Retina (tissue), 1 donor: ENCODE measurements at regions not wholly inside any gene's neighbourhood (a gene's known extent, or its start where the extent isn't known, plus 50 kb on each side); places are given as distances from the start of the nearest gene placed in this dataset.
"Not testable (repeated sequence)": the region's sequence is repeated elsewhere in the genome, so short reads cannot be mapped to it uniquely, and the experiment has no call there.

ENCODE experiments used
- DNase-seq: peaks from one replicate; pipeline ENCODE4 v3.0.0-alpha.2; 2016

DNA sequence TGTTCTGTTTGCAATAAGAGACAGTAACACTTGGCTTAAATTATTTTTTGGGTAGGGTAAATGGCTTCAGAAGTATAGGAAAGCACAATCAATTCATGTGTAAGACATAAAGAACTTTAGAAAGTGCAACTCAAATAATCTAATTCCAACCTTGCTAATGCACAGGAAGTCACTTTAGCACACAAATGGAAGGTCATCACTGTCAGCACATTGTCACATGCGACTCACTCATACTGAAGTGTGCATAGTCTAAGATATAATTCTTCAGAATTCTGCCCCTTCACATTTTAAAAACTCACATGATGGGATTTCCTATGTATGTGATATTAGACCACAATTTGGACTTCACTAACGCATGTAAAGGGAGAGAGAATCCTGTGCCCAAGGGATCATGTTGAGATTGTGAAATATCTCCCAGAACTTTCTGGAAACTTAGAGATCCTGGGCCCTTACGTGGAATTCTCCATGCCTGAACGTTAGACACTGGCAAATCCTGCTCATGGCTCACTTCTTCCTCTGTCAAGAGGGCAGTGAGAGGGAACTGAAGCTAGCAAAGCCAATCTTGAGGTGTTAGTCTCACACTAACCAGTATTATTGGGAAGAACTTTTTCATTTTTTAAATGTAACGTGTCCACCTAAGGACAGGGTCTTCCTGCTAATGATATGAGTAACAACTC lies 403.2 kb upstream of the PTGER4 start:
- no peak for DNase-seq

DNA sequence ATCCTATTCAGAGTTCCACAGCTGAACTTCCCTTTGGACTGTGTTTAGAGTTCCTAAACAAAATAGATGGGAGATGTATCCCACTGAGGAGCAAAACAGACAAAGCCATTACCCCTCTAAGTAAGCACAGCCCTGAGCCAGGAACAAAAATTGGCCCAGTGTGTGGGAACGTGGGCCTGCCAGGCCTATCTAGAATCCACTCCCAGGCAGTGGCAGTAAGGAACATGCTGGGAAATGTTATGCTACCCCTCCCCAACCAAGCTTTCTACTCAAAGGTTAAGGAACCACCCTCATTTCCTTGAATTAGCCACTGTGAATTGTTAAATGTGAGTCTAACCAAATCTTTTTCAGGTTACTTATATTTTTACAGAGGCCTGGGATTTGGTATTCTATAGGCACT lies 405.1 kb upstream of the PTGER4 start:
- DNase-seq = no peak

DNA sequence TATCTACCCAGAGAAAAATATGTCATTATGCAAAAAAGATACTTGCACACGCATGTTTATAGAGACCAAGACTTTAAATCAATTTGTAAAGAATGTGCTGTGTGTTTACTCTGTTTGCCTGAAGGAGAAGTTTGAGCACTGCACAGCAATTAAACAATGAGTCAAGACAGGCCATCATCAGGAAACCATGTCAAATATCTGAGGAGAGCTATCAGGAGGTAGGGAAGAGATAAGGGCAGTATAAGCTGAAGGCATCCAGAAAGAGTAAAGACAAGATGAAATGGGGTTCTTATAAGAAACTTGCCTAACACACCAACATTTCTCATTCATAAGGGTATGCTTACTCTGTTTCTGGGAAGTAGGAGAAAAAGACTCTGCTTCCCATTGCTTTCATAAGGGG lies 405.8 kb upstream of the PTGER4 start:
- no peak for DNase-seq

DNA sequence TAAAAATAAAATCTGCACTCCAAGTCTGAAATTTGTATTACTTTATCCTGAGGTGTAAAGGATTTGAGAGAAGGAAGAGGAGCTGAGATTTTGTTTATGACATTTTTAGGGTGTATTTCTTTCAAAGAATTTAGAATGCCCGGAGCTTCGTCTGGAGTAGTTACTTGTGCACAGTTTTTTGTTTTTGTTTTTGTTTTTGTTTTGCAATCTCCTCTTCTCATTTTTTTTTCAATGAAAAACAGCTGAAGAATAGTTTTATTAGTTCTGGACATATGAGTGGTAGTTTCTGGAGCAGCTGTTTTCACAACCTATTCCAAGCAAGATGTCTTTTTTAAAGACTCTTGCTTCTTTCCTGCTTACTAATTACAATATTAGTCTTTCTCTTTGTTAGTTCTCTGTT lies 408.2 kb upstream of the PTGER4 start:
- DNase-seq = no peak

DNA sequence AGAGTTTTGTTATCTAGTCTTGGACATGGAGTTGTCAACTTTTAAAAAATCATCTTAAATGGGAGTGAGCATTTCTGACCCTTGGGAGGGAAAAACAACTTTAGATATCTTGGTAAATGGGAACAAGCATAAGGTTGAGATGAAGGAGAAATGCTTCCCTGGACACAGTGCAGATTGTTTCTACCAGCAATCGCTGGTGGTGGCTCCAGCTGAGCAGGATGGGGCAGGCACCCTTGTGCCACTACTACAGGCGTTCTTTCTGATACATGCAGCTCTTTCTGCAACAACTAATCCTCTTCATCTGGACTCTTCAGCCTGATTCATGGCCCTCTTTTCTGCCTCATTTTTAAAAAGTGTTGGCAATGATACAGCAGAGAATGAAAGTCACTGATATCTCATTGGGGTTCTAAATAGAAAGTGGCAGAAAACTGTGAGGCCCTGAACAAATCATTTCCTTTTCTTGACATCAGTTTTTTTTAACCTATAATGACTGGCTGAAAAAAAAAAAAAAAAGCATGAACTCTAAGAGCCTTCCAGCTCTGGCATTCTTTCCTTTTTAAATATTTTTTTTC lies 409.4 kb upstream of the PTGER4 start:
- no peak for DNase-seq

DNA sequence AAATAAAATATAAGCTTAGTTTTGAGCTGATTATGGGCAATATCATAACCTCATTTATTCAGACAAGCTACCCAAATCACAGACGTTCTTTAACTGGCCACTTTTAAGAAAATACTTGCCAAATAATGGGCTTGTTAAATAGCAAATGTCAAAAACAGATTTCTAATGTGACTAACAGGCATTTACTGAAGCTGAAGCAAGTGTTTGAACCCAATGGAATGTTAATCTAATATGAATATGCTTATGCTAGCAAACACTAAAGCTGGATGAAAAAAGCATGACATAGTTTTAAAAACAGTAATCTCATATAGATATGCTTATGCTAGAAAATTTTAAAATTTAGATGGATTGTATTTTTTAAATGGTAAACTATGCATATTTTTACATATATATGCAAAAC lies 411.6 kb upstream of the PTGER4 start:
- DNase-seq = no peak

DNA sequence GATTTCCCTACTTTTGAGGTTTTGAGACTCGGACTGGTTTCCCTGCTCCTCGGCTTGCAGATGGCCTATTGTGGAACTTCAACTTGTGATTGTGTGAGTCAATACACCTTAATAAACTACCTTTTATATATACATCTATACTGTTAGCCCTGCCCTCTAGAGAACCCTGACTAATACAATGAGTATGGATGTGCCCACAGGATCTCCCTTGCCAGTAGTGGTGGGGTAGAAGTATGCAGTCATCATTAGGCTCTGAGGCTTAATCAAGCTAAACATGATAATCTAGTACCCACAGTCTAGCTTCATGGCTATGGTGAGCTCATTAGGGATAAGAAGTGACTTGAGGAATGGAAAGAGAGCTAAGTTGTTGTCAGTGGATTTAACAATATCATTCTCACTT lies 412.8 kb upstream of the PTGER4 start:
- no peak for DNase-seq

DNA sequence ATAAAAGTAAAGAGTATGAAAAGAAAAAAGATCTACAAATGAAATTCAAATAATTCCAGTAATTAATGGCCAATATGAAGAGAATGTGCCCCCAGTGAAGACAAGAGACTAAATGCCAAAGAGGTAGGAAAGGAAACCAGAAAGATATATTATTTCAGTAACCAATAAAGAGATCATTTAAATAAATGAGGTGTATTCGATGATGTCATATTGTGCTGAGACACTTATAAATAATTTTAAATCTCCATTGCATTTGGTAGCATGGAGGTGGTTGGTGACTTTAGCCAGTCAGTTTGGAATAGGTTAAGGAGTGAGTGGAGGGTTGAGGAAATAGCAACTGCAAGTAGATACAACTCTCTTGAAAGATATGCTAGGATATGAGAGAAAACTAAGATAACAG lies 417.7 kb upstream of the PTGER4 start:
- no peak for DNase-seq

DNA sequence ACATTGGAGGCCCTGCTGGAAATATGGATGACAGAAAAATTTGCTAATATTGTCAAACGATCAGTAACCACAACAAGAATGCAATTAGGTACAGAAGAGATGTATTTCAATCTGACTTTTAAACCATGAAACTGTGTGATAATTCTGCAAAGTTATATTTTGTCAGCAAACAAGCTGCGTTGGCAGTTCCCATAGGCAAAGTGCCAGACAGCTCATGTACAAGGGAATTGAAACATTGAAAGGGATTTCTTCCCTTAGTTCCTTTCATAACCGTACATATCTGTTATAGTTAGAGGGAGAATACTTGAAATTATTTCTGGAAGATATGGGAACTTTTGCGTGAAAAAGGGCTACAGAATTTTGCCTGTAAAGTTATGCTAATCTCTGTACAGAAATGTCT lies 419.4 kb upstream of the PTGER4 start:
- DNase-seq = no peak

DNA sequence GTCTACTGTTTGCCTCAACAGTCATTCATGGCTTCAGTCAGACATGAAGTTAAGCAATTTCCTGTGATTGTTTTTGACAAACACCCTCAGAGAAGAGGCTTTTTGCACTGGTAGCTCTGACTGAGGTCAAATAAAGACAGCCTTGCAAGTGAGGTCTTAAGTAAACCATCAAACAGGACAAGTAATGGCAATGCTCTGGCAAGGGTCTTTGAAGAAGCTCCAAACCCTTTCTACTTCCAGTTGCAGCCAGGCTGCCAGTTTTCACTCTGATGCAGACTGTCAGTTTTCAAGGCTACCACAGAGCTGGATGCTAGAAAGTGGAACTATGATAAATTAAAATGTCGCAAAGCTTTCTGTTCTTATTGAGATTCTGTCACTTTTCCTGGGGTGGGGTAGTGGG lies 421.5 kb upstream of the PTGER4 start:
- DNase-seq = no peak

DNA sequence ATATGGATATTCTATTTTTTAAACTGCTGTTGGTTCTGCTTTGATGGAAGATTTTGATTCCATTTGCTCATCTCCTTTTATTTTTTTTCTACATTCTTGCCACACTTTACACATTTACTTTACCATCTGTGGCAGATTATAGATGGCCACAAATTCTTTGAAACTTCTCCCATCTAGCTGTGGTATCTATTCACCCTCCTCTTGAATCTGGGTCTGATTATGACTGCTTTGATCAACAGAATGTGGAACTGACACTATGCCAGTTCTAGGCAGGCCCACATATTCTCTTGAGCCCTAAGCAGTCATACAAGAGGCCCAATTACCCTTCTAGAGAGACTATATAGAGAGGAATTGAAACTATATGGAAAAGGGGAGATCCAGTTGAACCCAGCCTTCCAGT lies 439.0 kb upstream of the PTGER4 start:
- DNase-seq = no peak

DNA sequence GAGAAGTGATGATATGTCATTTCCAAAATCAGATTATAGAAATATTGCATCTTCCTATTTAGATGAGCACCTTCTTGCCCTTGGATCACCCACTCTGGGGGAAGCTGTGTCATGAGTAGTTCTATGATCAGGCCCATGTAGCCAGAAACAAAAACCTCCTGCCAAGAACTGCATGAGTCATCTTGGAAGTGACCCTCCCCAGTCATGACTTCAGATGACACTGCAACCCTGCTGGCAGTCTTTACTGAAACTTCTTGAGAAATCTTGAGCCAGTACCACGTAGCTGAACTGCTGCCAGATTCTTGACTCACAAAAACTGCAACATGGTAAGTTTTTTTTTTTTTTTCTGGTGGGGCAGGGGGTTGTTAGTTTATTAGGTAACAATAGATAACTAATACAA lies 439.6 kb upstream of the PTGER4 start:
- no peak for DNase-seq

DNA sequence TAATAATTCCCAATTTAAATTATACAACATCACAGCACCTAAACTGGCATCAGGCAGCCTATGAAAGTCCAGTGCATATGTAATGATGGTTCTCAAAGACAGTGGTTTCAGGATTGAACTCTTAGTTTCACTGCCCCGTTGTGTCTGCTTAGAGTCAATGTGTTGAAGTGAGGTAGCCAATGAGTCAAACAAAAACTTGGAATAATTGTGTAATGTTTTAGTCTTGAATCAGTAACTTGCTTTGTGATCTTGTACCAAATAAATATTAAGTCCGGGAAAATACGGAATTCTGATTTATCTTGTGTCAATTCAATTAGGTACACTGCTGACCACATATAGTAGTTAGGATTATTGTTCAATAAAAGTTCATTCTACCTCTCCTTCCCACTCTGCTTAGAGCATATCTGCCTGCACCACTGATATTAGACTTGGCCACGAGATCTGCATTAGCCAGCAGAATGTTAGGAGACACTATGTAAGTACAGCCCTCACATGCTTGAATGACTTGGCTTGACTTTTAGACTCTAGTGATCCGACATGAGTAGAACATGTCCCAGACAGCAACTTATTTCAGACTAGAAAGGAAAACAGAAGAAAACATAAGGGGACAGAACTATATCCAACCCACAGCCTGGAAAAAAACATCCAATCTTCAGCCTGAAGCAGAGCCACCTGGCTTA lies 441.5 kb upstream of the PTGER4 start:
- no peak for DNase-seq

DNA sequence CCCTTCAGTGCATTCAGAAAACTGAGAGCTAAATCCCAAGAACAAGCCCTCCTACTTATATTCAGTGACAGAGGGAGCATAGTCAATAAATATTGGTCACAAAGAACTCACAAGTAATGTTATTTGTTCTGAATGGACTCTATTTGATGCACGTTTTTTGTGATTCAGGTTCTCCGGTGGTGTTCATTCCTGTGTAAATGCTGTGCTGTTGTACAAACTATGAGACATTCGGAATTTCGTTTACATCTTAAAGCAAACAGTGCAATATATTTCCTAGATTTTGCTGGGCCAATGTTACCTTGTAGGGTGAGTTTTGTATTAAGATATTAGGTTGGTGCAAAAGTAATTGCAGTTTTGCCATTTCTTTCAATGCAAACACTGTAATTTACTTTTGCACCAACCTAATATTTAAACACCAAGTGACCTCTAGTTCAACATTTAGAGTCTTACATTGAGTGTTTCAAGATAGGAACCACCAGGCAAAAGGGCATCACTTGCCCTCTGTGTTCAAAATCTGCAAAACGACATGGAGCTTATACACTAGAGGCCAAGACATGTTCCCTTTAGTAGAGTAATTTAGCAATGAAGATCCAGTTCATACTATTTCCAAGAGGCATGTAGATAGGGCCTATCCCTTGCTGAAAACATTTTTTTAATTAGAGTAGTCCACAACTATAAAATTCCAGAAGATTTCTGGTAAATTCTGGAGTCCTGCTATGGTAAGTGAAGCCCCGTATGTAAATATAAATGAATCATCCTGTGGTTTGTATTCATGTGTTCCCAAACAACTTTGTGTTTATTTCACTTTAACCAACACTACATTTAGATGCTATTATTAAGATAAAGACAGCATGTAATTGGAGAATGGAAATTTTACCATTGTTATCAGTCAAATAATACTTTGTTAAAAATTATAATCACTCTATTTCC lies 444.0 kb upstream of the PTGER4 start:
- no peak for DNase-seq

DNA sequence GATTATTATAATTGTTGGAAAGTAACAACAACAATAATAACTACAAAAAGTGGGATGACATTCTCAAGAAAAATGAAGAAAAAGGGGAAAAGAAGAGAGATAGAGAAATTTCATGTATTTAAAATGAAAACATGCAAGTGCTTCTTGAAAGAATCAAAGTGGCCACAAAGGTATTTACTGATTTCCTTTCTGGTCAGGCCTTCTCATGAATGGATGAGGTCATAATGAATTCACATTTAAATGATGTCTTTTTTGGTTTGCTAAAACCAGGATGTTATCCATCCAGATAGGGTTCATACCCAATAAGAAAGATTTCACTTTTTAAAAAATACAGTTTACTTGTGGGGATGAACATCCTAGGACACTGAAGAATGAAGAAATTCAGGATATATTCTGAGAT lies 446.4 kb upstream of the PTGER4 start:
- no peak for DNase-seq

DNA sequence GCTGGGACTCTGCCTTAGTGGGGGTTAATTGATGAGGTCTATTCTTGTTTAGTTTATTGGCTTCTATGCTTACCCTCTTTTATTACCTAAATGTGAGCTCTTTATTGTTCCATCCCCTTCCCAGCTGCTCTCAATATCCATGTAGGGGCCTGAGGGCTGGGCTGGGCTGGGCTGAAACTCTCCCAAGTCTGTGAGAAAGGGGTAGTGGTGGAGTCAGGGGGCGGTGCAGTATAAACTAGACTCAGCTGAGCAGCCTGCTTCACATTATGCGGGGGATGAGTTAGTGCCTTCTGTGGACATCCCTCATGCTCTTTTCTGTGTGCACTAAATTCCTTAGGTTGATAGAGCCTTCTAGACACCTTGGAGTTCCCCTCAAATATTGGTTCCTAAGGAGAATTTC lies 451.8 kb upstream of the PTGER4 start:
- no peak for DNase-seq

DNA sequence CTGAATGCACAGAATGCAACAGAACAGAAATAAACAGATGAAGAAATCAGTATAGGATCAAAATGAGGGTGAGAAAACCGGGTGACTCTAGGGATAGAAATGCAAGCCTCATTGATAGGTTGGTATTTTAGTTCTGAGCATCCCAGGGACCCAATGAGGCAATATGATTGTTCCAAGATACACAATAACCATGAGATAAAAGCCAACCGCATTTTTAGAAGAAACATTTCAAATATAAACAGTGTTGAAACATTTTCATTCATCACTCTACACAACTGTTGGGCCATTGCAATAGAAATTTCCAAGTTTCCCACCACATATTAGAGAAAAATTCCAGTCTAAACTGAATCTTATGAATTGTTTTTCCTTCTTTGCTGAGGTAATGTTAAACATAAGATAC lies 452.3 kb upstream of the PTGER4 start:
- DNase-seq = no peak

DNA sequence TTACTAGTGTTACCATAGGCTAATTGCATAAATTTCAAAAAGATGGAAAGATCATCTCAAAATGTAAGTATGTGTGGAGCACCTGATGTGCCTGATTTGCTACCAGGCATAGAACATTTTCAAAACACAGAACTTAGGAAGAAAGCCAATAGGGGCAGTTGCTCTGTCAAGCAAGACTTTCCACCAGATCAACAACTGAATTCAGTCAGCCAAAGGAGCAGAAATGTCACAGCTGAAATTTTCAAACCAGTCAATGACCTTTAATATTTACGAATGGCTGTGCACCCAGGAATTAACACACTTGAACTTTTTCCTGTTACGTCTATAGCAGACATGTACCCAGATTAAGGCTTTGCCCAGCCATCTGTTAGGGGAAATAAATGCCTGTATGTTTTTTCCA lies 452.8 kb upstream of the PTGER4 start:
- DNase-seq = no peak

DNA sequence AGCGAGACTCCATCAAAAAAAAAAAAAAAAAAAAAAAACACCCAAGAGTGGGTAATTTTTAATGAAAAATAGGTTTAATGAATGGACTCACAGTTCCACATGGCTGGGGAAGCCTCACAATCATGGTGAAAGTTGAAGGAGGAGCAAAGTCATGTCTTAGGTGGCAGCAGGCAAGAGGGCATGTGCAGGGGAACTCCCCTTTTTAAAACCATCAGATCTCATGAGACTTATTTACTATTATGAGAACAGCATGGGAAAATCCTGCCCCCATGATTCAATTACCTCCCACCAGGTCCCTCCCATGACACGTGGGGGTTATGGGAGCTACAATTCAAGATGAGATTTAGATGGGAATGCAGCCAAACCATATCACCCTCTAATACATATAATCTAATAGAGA lies 454.6 kb upstream of the PTGER4 start:
- not testable (repeated sequence) for DNase-seq

DNA sequence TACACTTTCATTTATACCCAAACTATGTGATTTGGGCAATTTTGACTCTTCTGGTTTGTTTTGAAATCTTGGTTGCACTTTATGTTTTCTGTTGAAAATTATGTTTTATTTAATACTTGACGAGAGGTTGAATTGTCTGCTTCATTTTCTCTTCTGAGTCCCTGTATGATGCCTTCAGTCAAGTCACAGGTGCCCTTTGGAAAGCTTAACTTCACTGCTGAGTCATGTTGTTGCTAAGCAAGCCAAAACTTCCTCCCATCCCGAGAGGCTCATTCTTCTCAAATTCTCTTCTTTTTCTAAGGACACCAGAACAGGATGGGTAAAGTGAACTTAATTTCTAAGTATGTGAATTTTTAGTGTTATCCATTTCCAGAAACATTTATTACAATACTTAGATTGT lies 455.3 kb upstream of the PTGER4 start:
- DNase-seq = no peak

DNA sequence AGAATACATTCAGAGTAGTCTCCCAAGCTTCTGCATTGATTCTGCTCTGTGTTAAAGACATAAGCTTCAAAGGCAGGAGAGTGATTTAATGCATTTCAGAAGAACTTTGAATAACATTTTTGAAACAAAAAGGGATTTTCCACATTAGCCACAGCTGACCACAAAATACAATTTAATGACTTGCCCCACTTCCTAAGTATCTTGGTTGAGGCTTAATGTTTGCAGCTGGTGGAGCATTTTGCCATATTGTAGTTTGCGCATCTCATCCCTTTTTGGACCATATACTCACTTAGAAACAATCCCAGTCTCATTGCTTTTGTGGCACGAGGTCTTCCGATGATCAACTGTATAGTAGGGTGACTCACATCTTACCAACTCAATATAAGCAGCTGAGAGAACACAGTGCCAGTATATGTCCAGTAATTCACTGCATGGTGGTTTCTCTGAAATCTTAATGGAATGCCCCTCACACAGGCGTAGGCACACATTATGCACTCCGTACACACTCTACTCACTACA lies 455.8 kb upstream of the PTGER4 start:
- DNase-seq = no peak

DNA sequence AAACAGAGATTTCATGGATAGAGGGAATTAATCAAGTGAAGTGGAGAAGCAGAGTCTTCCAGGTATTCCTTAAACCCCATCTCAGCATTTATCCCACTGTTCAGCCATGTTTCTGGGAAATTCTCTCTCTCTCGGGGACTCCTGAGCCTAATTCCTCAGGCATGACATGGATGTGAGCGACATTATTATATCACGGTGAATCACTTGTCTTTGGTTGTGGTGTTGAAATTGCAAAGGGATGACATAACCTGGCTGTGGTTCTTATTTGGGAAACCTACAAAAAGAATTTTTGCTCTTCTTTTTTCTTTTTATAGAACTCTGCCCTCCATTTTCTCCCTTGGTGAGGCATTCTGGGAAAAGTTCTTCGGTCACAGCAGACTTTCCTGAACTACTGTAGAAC lies 457.9 kb upstream of the PTGER4 start:
- DNase-seq = no peak

DNA sequence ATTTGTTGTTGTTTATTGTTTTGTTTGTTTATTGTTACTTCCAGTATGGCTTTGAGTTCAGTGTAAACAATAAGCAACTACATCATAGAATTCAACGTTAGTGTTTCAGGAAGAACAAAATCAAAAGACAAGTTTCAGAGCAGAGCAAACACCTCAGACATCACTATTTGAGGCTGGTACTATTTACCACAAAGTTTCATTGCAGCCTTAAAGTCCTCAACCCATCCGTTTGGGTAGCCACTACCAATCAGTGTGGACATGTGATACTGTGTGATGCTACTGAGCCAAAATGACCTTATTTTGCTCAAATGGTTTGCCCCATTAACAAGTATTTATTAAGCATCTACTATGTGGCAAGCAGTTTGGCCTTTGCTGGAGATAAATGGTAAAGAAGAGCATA lies 458.5 kb upstream of the PTGER4 start:
- no peak for DNase-seq
